Hematopoietic multipotent progenitor cell treated with erythropoietin and hydrocortisone succinate and interleukin-3 and kit ligand, for 15 days (in vitro differentiated cells): ENCODE measurements at regions not wholly inside any gene's neighbourhood (a gene's known extent, or its start where the extent isn't known, plus 50 kb on each side); places are given as distances from the start of the nearest gene placed in this dataset.
A peak's percentile ranks its signal among the peaks of the same experiment; 100 is the strongest.

Experiments used
- DNase-seq: peaks from one replicate; pipeline ENCODE4 v3.0.0-alpha.2; 2015; ENCODE audit warnings: low spot score

- DNase-seq = no peak
These were observed 221.3 kb upstream of the ASIC2 start for GRCh38 chr17:33514369-33514768.

DNA sequence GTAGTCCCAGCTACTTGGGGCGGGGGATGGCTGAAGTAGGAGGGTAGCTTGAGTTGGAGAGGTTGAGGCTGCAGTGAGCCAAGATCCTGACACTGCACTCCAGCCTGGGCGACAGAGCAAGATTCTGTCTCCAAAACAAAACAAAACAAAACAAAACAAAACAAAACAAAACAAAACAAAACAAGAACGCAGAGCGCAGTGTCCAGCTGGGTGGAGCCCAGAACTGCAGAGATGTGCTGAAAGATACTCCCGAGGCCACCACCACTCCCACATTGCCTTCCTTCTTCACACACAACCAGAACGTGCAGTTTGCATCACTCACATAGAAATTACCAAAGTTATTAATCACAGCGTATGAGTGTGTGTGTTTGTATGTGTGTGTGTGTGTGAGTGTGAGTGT, 222.9 kb upstream of the ASIC2 start:
- DNase-seq = no peak

DNA sequence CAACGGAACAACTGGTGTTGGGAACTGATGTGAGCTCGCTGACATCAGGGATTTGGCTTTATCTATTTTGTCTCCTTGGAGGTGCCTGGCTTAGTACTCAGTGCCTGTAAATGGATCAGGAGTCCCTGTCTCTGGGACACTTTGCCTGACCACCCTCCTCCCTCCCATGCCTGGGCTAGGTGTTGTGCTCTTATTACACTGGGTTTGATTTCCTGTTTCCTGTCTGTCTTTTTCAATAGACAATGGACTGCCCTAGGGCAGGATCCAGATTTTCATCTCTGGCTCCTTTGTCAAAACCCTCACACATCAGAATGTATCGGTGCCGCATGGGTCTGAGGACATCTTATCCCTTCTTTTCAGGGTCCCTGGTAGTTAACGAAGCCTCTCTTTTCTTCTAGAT, 223.6 kb upstream of the ASIC2 start:
- DNase-seq = no peak

DNA sequence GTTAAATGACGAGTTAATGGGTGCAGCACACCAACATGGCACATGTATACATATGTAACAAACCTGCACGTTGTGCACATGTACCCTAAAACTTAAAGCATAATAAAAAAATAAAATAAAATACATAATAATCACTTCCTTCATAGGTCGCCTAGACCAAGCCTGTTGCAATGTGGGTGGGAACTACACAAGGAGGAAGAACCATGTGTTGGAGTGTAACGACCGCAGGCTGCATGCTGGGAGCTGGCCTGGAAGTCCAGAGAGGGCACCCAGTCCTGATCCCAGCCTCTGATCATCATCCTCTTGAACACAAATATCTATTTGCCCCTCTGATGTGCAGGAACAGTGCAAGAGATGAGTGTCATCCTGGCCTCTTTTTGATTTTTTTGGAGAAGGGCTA, 224.7 kb upstream of the ASIC2 start:
- DNase-seq = no peak

- DNase-seq = no peak
These were observed 226.6 kb upstream of the ASIC2 start for GRCh38 chr17:33519692-33520091.

GRCh38 chr17:33520426-33521330, 227.6 kb upstream of the ASIC2 start:
- peak; percentile 27 for DNase-seq

DNA sequence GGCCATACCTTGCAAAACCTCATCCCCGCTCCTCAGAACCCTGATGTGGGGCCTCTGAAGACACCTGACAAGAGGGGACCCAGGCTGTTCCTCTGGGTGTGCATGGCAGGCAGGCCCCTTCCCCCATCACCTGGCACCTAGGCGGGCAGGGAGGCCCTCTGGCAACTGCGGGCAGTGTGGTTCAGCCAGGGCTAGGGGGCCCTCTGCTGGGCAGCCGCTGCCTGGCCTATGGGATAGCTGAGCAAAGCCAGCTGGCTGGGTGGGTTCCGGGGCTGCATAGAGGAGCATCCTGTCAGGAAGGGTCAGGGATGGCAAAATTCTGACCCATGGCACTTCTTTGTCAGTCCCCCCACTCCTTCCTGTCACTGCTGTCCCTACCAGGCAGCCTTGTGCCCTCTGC, 228.7 kb upstream of the ASIC2 start:
- DNase-seq = no peak

DNA sequence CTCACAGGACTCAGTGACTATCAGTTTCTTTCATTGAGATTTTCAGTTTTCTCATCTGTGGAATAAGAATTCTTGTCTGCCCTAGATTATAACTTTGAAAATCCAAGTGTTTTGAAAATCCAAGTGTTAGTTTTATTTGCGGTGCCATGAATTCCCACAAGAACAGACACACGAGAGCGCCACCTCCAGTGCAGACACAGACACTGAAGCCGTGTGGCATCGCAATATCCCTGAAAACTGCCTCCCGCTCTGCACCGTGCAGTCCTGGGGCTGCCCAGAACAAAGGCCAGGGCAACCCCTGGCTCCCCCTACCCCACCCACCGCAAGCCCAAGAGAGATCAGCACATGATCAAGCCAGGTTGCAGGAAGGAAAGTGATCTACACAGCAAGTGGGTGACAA, 229.5 kb upstream of the ASIC2 start:
- DNase-seq = no peak

DNA sequence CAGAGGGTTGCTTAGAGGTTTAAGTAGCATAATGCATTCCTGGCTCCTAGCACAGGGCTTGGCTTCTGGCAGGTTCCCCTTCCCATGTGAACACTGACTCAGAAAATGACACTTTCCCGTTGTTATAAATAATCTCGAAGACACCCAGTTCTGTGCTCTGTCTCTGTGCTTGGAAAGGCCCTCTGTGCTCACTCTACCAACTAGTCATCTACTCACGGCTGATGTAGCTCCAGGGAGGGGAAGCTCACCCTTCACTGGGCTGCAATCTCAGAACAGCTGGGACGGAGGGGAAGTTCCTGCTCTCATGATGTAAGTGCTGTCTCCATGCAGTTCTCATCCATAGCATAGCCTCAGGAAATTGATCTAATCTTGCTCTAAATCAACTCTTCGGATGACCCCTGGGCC, 230.5 kb upstream of the ASIC2 start:
- no peak for DNase-seq

DNA sequence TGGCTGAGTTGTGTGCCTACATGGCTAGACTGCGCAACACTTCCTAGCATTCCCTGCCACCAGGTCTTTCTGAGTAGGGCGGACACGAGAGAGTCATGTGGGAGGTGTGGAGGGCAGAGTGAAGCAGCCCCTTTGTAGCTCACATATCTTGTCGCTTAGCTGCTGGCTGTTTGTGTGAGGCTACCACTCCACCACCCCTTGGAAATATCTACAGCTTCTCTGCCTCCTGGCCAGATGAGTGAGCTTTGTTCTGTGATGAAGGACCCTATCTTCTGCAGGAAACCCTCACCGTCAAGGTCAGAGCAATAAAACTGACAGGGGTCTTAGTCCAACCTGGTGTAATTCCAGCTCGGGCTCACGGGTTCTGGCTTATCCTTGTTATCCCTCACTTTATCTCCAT, 232.1 kb upstream of the ASIC2 start:
- no peak for DNase-seq

GRCh38 chr17:33526717-33527116, 233.6 kb upstream of the ASIC2 start:
- no peak for DNase-seq

GRCh38 chr17:33527290-33527689, 234.2 kb upstream of the ASIC2 start:
- no peak for DNase-seq

GRCh38 chr17:33528846-33529245, 235.8 kb upstream of the ASIC2 start:
- no peak for DNase-seq

DNA sequence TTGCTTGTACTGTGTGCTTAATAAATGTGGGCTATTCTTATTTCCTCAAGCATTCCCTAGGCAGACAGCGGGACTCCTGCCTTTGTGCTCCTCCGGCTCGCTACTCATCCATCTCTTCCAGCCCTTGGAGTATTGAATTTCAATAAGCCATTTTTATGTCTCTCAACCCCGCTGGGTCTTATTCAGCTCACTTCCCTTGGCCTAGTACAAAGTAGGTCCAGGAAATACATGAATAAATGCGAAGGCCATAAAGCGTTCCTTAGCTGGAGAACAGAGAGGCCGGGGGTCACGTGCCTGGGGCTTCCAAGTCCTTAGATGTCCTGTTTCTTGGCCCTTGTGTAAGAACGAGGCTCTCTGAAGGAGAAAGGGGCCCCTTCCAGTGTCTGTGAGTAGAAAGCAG, 236.7 kb upstream of the ASIC2 start:
- DNase-seq = no peak

DNA sequence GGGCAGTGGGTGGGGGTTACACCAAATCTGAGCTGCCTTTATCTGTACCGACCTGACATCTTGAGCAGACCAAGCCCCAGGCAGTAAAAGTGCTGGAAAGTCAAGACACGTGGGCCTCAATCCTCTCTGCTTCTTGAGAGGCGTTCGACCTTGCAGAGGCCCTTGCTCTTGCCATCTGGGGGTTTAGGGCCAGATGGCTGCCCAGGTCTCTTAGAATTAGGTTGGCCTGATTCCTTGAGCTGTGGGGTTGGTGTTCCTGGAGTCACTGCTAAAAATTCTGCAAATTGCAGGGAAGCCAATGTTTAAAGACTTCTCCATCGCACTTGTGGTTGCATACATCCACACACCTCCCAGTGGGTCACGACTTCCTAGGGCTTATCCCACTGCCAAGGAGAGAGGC, 238.2 kb upstream of the ASIC2 start:
- no peak for DNase-seq

DNA sequence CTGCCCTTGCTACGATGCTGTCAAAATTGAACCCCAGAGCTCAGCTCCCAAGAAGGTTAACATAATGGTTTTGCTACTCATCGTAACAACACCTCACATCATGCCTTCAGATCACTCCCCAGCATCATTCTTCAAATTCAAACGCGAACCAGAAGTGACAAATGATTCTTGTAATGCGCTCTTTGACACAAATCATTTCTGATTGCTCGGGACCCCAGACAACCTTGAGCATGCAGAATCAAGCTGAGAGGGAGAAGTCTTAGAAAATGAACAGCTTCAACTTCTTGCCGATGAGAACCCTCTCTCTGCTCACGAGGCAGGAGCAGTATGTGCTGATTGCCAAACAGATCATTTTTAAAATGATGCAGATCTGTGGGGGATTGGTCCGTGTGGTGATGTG, 241.0 kb upstream of the ASIC2 start:
- DNase-seq = no peak

DNA sequence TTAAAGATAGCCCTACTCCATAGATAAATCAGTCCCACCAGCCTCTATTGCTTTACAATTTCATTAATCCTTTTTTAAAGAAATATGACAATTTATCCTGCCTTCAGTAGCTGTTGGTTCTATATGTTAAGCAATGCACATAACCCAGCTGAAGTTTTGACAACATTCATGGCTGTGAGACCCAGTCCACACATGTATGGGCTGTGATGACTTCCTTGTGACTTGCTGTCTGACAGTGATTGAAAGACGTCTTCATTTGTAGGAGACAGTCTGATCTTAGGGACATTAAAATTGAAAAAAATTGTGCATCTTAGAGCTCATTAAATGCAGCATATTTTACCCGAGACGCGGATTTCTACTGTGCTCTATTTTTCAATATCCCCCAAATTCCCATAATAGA, 252.0 kb upstream of the ASIC2 start:
- DNase-seq = no peak

- DNase-seq = no peak
These were observed 257.2 kb upstream of the ASIC2 start for GRCh38 chr17:33550261-33550660.

DNA sequence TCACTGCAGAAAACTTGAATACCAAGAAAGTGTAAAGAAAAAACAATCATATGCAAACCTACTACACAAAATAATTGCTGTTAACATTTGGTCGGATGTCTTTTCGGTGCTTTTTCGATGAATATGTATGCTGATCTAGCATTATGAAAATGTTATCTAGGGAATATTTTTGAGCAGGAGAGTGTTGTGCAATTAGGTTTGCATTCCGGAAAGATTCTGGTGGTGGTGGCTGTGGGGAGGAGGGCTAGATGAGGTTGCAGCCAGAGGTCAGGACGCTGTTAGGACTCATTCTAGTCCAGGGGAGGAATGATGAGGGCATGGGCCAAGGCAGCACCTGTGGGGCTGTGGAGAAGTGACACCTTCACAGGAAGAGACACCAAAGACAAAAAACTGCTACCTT, 258.0 kb upstream of the ASIC2 start:
- no peak for DNase-seq

DNA sequence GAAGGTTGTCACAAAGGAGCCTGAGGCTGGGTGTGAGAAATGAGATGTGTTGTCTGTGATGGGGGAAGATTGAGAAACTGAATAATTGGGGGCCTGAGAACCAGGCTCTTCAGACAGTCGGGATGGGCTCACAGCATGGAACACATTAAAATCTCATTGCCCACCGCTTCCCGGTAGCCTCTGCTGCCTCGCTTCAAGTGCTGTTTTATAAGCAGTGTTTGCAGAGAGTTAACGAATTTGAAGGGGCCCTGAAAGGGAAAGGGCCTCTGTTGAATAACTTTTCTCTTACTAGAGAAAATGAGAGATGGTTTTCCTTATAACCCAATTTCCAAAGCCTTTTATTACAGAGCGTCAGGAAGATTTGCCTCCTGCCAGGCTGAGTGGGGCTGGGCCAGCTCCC, 258.8 kb upstream of the ASIC2 start:
- DNase-seq = no peak

GRCh38 chr17:33560165-33560564, 267.1 kb upstream of the ASIC2 start:
- no peak for DNase-seq

GRCh38 chr17:33560871-33561270, 267.8 kb upstream of the ASIC2 start:
- DNase-seq = no peak

DNA sequence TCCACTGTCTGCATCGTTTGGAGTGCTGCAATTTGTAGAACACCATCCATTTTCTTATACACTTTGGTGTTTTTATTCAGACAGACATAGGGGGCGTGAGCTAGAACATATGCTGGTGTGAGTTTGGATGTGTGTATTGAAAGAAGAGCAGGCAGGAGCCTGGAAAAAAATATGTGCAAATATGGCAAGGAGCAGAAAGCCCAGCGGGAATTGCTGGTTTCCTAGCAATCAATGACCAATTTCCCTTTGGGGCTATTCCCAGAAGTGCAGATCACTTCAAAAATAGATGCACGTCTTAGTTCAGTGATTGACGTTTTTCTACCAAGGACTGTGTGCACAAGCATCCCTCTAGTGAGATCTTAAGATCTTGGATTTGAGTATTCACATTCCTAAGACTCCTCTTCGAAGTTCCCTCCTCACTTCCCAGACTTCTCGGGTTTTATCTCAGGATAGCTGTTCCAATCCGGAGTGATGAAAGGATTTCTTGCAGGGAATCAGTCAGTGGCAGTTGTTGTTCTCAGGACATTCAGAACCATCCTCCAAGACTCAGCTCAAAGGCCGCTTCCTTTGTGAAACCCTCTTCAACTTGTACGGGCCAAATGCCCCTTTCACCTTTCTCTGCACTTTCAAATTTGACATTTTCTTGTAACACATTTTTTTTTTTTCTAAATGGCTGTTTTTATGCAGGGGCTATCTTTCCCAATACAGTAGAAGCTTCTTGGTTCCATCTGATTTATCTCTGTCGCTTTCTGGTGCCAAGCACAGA, 268.7 kb upstream of the ASIC2 start:
- DNase-seq = no peak

DNA sequence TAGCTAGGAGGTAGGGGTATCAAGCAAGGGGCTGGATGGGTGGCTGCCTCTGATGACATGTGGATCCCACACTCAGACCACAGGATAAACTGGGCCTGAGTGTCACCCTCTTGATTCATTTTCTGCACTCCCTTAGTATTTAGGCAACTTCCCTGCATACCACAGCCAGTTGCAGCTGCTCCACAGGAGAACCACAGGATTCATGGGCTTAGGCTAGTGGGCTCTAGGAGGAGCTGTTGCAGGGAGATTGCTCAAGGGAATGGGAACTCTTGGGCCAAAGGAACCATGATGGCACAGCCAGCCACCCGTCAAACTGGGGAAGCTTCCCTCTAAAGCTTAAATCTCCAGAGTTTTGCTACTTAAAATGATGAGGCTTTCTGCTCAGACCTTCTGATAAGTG, 269.7 kb upstream of the ASIC2 start:
- DNase-seq = no peak
